Endothelial cell (in vitro differentiated cells): ENCODE measurements at regions not wholly inside any gene's neighbourhood (a gene's known extent, or its start where the extent isn't known, plus 50 kb on each side); places are given as distances from the start of the nearest gene placed in this dataset.

ENCODE experiments used
- DNase-seq: peaks from one replicate; pipeline ENCODE4 v3.0.0; 2021; ENCODE audit warnings: low spot score
- H3K27ac Mint-ChIP-seq: one replicate; pipeline ENCODE4 v1.8.0; 2021; ENCODE audit warnings: mixed read lengths, inconsistent platforms; ENCODE audit not compliant: unreplicated experiment
- H3K27me3 Mint-ChIP-seq: one replicate; pipeline ENCODE4 v1.8.0; 2021; ENCODE audit warnings: mild to moderate bottlenecking, moderate library complexity, mixed read lengths, inconsistent platforms; ENCODE audit not compliant: unreplicated experiment
- H3K36me3 Mint-ChIP-seq: one replicate; pipeline ENCODE4 v1.8.0; 2021; ENCODE audit warnings: mild to moderate bottlenecking, low read depth, mixed read lengths, inconsistent platforms; ENCODE audit not compliant: unreplicated experiment
- H3K4me1 Mint-ChIP-seq: one replicate; pipeline ENCODE4 v1.8.0; 2021; ENCODE audit warnings: mild to moderate bottlenecking, mixed read lengths, inconsistent platforms; ENCODE audit not compliant: unreplicated experiment
- H3K4me3 Mint-ChIP-seq: one replicate; pipeline ENCODE4 v1.8.0; 2021; ENCODE audit warnings: mild to moderate bottlenecking, mixed read lengths, inconsistent platforms; ENCODE audit not compliant: unreplicated experiment
- H3K9me3 Mint-ChIP-seq: one replicate; pipeline ENCODE4 v1.8.0; 2021; ENCODE audit warnings: mixed read lengths, inconsistent platforms; ENCODE audit not compliant: unreplicated experiment
- CTCF ChIP-seq: fragments of 200-600 bp; sonication (generic); IDR thresholded peaks from one replicate; pipeline ENCODE4 v1.5.0; 2021; ENCODE audit warnings: antibody characterized with exemption; ENCODE audit not compliant: unreplicated experiment

GRCh38 chr12:13725049-13725448 is 256.4 kb downstream of the GRIN2B start:
- peak overlapping the region; percentile 49 for H3K27ac Mint-ChIP-seq
- TF ChIP-seq CTCF = no peak
- H3K27me3 Mint-ChIP-seq = no peaks in the 10 kb centered on the region
- no peak for DNase-seq
- no peaks in the 10 kb centered on the region for H3K9me3 Mint-ChIP-seq
- no peak overlapping the region for H3K4me3 Mint-ChIP-seq
- H3K36me3 Mint-ChIP-seq = no peaks in the 10 kb centered on the region
- peaks cover 23% of the 10 kb centered on the region for H3K4me1 Mint-ChIP-seq

GRCh38 chr12:13724136-13724535 is 257.3 kb downstream of the GRIN2B start:
- peaks cover 23% of the 10 kb centered on the region for H3K4me1 Mint-ChIP-seq
- no peaks in the 10 kb centered on the region for H3K9me3 Mint-ChIP-seq
- H3K27me3 Mint-ChIP-seq = no peaks in the 10 kb centered on the region
- H3K36me3 Mint-ChIP-seq = no peaks in the 10 kb centered on the region
- no peak overlapping the region for H3K4me3 Mint-ChIP-seq
- H3K27ac Mint-ChIP-seq = no peak overlapping the region
- no peak for TF ChIP-seq CTCF
- no peak for DNase-seq

GRCh38 chr12:13719986-13720385 is 261.4 kb downstream of the GRIN2B start:
- no peak overlapping the region for H3K27ac Mint-ChIP-seq
- no peaks in the 10 kb centered on the region for H3K27me3 Mint-ChIP-seq
- no peaks in the 10 kb centered on the region for H3K9me3 Mint-ChIP-seq
- peaks cover 19% of the 10 kb centered on the region for H3K4me1 Mint-ChIP-seq
- no peak for TF ChIP-seq CTCF
- no peak for DNase-seq
- H3K36me3 Mint-ChIP-seq = no peaks in the 10 kb centered on the region
- no peak overlapping the region for H3K4me3 Mint-ChIP-seq

DNA sequence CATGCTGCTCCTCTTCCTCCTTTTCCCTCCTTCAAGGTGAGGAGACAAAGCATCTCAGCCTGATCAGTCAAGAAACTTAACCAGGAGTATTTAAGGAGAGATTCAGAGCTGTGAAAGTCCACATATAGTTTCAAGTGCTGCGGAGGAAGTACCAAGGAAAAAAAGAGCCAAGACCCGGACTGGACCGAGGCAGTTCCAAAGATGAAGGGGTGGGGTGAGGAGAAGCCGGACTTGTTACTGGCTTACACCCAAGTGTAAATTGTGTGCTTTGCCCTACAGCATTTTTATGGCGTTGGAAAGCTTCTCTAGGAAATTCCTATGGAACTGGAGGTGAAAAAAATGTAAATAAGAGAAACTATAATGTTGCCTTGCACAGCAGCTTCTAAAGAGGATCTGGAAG is 263.1 kb downstream of the GRIN2B start:
- H3K27ac Mint-ChIP-seq = no peak overlapping the region
- no peak overlapping the region for H3K4me3 Mint-ChIP-seq
- H3K36me3 Mint-ChIP-seq = no peaks in the 10 kb centered on the region
- no peaks in the 10 kb centered on the region for H3K27me3 Mint-ChIP-seq
- H3K9me3 Mint-ChIP-seq = no peaks in the 10 kb centered on the region
- TF ChIP-seq CTCF = no peak
- peaks cover 9% of the 10 kb centered on the region for H3K4me1 Mint-ChIP-seq
- DNase-seq = no peak

DNA sequence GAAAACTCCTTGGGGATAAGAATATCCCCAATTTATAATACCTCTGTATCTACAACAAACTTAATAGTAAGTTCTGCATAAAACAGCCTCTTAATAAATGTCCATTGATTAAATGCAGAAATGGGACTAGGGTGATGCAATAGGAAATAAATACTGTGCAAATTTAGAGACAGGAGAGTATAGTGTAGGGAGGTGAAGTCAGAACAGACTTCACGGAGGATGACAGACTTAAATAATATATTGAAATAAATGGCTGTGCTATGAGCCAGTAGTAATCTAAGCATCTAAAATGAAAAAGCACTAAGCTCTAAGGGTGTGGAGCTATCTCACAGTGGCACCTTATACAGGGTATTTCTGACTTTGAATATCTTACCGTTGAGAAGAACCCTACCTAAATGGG is 265.3 kb downstream of the GRIN2B start:
- H3K27ac Mint-ChIP-seq = no peak overlapping the region
- H3K4me1 Mint-ChIP-seq = peaks cover 7% of the 10 kb centered on the region
- no peak for TF ChIP-seq CTCF
- H3K4me3 Mint-ChIP-seq = no peak overlapping the region
- H3K36me3 Mint-ChIP-seq = no peaks in the 10 kb centered on the region
- no peak for DNase-seq
- H3K27me3 Mint-ChIP-seq = no peaks in the 10 kb centered on the region
- H3K9me3 Mint-ChIP-seq = no peaks in the 10 kb centered on the region
